GM12878 (cell line): ENCODE measurements at regions not wholly inside any gene's neighbourhood (a gene's known extent, or its start where the extent isn't known, plus 50 kb on each side); places are given as distances from the start of the nearest gene placed in this dataset.

Source experiments
- CEBPZ ChIP-seq: fragments of 150-350 bp; IDR thresholded peaks from 2 replicates; pipeline ENCODE4 v1.6.1; 2016; ENCODE audit warnings: low read depth, low read length
- FOXK2 ChIP-seq: fragments of 450-650 bp; IDR thresholded peaks from 2 replicates; pipeline ENCODE4 v1.6.1; 2017; ENCODE audit warnings: mild to moderate bottlenecking, moderate library complexity
- IRF5 ChIP-seq: fragments of 450-650 bp; IDR thresholded peaks from 2 replicates; pipeline ENCODE4 v1.6.1; 2017; ENCODE audit warnings: borderline replicate concordance
- NR2F1 ChIP-seq: fragments of 450-650 bp; conservative IDR thresholded peaks from 2 replicates; pipeline ENCODE4 v1.6.1; 2017; ENCODE audit warnings: mild to moderate bottlenecking
- RAD21 ChIP-seq: IDR thresholded peaks from 2 replicates; pipeline ENCODE4 v1.6.1; 2011; ENCODE audit warnings: mild to moderate bottlenecking, low read depth, low read length, moderate library complexity; ENCODE audit not compliant: insufficient read depth
- SPI1 ChIP-seq: IDR thresholded peaks from 2 replicates; pipeline ENCODE4 v1.6.1; 2011; ENCODE audit warnings: low read depth, mild to moderate bottlenecking, low read length, moderate library complexity, borderline replicate concordance; ENCODE audit not compliant: insufficient read depth
- TF ChIP-seq, protein P1 (sequence below), 3 experiments: IDR thresholded peaks in 2 of 3; conservative IDR thresholded peaks in 1 of 3; 2 replicates each; pipeline ENCODE4 v1.5.1; 2011; ENCODE audit warnings: low read depth in 3 of 3, low read length in 3 of 3, mild to moderate bottlenecking in 3 of 3, control low read depth in 2 of 3, moderate library complexity in 2 of 3, inconsistent platforms in 1 of 3, mixed read lengths in 1 of 3; ENCODE audit not compliant: control insufficient read depth in 2 of 3, insufficient read depth in 1 of 3; ENCODE audit errors: extremely low read depth in 1 of 3
- TF ChIP-seq, protein P2 (sequence below): IDR thresholded peaks from 2 replicates; pipeline ENCODE4 v1.6.1; 2012; ENCODE audit warnings: low read depth, low read length, improper control_type of control experiment

- TF ChIP-seq CEBPZ (no peak), FOXK2 (no peak), RAD21 (no peak), SPI1 (no peak), IRF5 (no peak), NR2F1 (no peak)
- TF ChIP-seq, protein P1, sequence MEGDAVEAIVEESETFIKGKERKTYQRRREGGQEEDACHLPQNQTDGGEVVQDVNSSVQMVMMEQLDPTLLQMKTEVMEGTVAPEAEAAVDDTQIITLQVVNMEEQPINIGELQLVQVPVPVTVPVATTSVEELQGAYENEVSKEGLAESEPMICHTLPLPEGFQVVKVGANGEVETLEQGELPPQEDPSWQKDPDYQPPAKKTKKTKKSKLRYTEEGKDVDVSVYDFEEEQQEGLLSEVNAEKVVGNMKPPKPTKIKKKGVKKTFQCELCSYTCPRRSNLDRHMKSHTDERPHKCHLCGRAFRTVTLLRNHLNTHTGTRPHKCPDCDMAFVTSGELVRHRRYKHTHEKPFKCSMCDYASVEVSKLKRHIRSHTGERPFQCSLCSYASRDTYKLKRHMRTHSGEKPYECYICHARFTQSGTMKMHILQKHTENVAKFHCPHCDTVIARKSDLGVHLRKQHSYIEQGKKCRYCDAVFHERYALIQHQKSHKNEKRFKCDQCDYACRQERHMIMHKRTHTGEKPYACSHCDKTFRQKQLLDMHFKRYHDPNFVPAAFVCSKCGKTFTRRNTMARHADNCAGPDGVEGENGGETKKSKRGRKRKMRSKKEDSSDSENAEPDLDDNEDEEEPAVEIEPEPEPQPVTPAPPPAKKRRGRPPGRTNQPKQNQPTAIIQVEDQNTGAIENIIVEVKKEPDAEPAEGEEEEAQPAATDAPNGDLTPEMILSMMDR (IDR thresholded peaks at IDR 0.05 in 2 of 3, conservative IDR thresholded peaks at IDR 0.05 in 1 of 3; ENCODE audit: control insufficient read depth in 2 of 3, extremely low read depth in 1 of 3, insufficient read depth in 1 of 3, low read depth in 3 of 3, low read length in 3 of 3) = no peak
- TF ChIP-seq, protein P2, sequence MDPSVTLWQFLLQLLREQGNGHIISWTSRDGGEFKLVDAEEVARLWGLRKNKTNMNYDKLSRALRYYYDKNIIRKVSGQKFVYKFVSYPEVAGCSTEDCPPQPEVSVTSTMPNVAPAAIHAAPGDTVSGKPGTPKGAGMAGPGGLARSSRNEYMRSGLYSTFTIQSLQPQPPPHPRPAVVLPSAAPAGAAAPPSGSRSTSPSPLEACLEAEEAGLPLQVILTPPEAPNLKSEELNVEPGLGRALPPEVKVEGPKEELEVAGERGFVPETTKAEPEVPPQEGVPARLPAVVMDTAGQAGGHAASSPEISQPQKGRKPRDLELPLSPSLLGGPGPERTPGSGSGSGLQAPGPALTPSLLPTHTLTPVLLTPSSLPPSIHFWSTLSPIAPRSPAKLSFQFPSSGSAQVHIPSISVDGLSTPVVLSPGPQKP = no peak
These were observed 210.0 kb downstream of the TMEM114 start for GRCh38 chr16:8380311-8380710.
